ENCODE measurements at regions not wholly inside any gene's neighbourhood (a gene's known extent, or its start where the extent isn't known, plus 50 kb on each side); places are given as distances from the start of the nearest gene placed in this dataset.
A peak's percentile ranks its signal among the peaks of the same experiment; 100 is the strongest.

- TF ChIP-seq FOXK1 (CRISPR knock-in tag; IDR thresholded peaks at IDR 0.05; ENCODE audit: borderline replicate concordance) (no peak), AFF4 (CRISPR knock-in tag; IDR thresholded peaks at IDR 0.05) (no peak), HDAC6 (IDR thresholded peaks at IDR 0.05; ENCODE audit: low read depth, low read length) (no peak), POLR2AphosphoS5 (IDR thresholded peaks at IDR 0.05; ENCODE audit: control insufficient read depth, insufficient read depth, low read depth, low read length) (no peak), POLR2A (conservative IDR thresholded peaks at IDR 0.05) (no peak), CTCF (IDR thresholded peaks at IDR 0.05 in 2 of 3, conservative IDR thresholded peaks at IDR 0.05 in 1 of 3; ENCODE audit: insufficient read depth in 2 of 3, low read depth in 1 of 3, low read length in 3 of 3) (peak; percentile 60 to 69 (median 64)), USF2 (CRISPR knock-in tag; IDR thresholded peaks at IDR 0.05) (no peak), TFE3 (CRISPR knock-in tag; IDR thresholded peaks at IDR 0.05) (no peak), RAD21 (CRISPR knock-in tag; conservative IDR thresholded peaks at IDR 0.05 in 1 of 2, IDR thresholded peaks at IDR 0.05 in 1 of 2) (peak; percentile 25 to 39), E4F1 (CRISPR knock-in tag; IDR thresholded peaks at IDR 0.05; ENCODE audit: borderline replicate concordance) (no peak), EP300 (IDR thresholded peaks at IDR 0.05; ENCODE audit: low read length) (no peak)
Observed at GRCh38 chr4:121484633-121485032, 103.8 kb upstream of the QRFPR start.

Measured in K562 (cell line).